ENCODE measurements at regions not wholly inside any gene's neighbourhood (a gene's known extent, or its start where the extent isn't known, plus 50 kb on each side); places are given as distances from the start of the nearest gene placed in this dataset.

- no peaks in the 10 kb centered on the region for H3K4me1 ChIP-seq
- no peak for TF ChIP-seq CTCF (IDR thresholded peaks at IDR 0.05)
Measured at GRCh38 chr9:79301085-79301484, 270.7 kb upstream of the TLE4 start.

DNA sequence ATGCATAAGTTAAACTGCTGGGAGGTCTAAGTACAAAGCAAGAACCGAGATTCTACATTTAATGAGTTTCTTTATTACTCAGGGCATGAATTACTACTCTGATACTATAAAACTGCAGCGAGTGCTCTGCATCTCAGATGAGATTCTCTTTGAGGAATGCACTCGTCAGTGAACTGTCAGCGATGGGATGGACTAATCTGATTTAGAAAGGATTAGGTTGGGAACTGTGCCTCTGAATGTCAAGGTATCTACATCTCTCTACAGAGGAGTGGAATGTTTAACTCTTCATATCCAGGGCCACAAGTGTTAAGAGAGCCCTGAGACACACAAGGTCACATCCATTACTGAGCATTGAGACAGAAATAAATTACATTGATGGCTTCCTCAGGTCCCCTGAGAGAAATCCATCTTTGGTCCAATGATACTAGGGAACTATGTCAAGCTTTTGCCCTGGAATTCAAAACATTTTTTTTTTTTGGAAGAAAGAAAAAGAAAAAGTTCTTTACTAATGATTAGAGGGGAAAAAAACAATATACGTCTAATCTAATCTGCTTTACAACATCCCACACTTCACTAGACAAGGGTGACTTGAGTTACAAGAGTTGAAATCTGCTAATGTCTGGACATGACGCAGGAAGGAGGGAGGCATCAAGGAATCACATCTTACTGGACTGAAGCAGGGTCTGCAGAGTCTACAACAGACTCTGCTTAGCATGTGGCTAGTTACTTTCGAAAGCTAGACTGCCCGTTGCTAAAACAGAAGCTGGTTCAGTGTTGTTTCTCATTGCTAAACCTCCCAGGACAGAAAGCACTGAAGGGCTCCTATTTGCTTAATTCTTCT is 270.0 kb upstream of the TLE4 start:
- H3K27me3 ChIP-seq, result no peaks in the 10 kb centered on the region
- no peaks in the 10 kb centered on the region for H3K9me3 ChIP-seq
- no peak for DNase-seq (ENCODE audit: low spot score)
- TF ChIP-seq CTCF (IDR thresholded peaks at IDR 0.05), result no peak
- H3K4me3 ChIP-seq, result no peak overlapping the region
- H3K27ac ChIP-seq, result no peak overlapping the region
- no peaks in the 10 kb centered on the region for H3K36me3 ChIP-seq
- H3K4me1 ChIP-seq, result no peaks in the 10 kb centered on the region

More at GRCh38 chr9:79301085-79301484, 270.7 kb upstream of the TLE4 start:
- DNase-seq (ENCODE audit: low spot score), result no peak
- no peak overlapping the region for H3K27ac ChIP-seq
- H3K27me3 ChIP-seq, result no peaks in the 10 kb centered on the region
- no peaks in the 10 kb centered on the region for H3K36me3 ChIP-seq
- no peak overlapping the region for H3K4me3 ChIP-seq
- H3K9me3 ChIP-seq, result no peaks in the 10 kb centered on the region

DNA sequence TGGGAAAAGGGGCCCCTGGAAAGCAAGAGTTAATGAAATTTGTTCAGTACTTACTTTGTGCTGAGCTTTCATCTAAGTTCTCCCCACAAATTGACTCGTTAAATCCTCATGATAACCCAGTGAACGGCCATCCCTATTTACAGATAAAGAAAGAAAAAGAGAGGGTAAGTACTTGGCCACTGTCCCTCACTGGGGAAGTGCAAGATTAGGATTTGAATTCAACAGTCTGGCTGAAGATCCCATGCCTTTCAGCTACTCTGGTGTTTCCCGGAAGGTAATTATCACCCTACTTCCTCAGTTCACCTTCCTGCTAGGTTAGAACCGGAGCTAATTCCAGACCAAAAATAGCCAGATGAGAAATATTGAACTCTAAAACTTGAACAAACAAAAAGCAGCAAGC is 269.2 kb upstream of the TLE4 start:
- no peaks in the 10 kb centered on the region for H3K27me3 ChIP-seq
- H3K27ac ChIP-seq, result no peak overlapping the region

GRCh38 chr9:79308012-79308411 is 263.8 kb upstream of the TLE4 start:
- TF ChIP-seq CTCF (IDR thresholded peaks at IDR 0.05), result no peak
- no peaks in the 10 kb centered on the region for H3K4me1 ChIP-seq

More for the DNA sequence above, 269.2 kb upstream of the TLE4 start:
- DNase-seq (ENCODE audit: low spot score), result no peak
- no peaks in the 10 kb centered on the region for H3K36me3 ChIP-seq
- no peaks in the 10 kb centered on the region for H3K9me3 ChIP-seq
- H3K4me1 ChIP-seq, result no peaks in the 10 kb centered on the region
- no peak for TF ChIP-seq CTCF (IDR thresholded peaks at IDR 0.05)
- H3K4me3 ChIP-seq, result no peak overlapping the region

GRCh38 chr9:79312686-79313421 is 258.9 kb upstream of the TLE4 start:
- no peaks in the 10 kb centered on the region for H3K9me3 ChIP-seq
- no peak for TF ChIP-seq CTCF (IDR thresholded peaks at IDR 0.05)
- H3K4me1 ChIP-seq, result no peaks in the 10 kb centered on the region
- no peaks in the 10 kb centered on the region for H3K36me3 ChIP-seq
- no peak overlapping the region for H3K4me3 ChIP-seq
- H3K27ac ChIP-seq, result no peak overlapping the region
- no peak for DNase-seq (ENCODE audit: low spot score)
- no peaks in the 10 kb centered on the region for H3K27me3 ChIP-seq

More at GRCh38 chr9:79308012-79308411, 263.8 kb upstream of the TLE4 start:
- no peaks in the 10 kb centered on the region for H3K9me3 ChIP-seq
- no peak overlapping the region for H3K27ac ChIP-seq
- no peaks in the 10 kb centered on the region for H3K27me3 ChIP-seq
- no peaks in the 10 kb centered on the region for H3K36me3 ChIP-seq
- no peak for DNase-seq (ENCODE audit: low spot score)
- no peak overlapping the region for H3K4me3 ChIP-seq
